Fibroblast of lung (primary cell): ENCODE measurements at regions not wholly inside any gene's neighbourhood (a gene's known extent, or its start where the extent isn't known, plus 50 kb on each side); places are given as distances from the start of the nearest gene placed in this dataset.

Experiments used
- DNase-seq, 2 donors: peaks; one replicate each; pipeline versions ENCODE4 v3.0.0 to v3.0.0-alpha.2; 2010; ENCODE audit warnings: low read depth in 2 of 2
- H2AFZ ChIP-seq: 2 replicates; pipeline ENCODE4 v1.5.1; 2012; ENCODE audit warnings: low read length, control low read depth, inconsistent platforms
- H3K27ac ChIP-seq: 2 replicates; pipeline ENCODE4 v1.5.1; 2011; ENCODE audit warnings: low read length, control low read depth; ENCODE audit not compliant: insufficient read depth
- H3K27me3 ChIP-seq: 2 replicates; pipeline ENCODE4 v1.5.1; 2011; ENCODE audit warnings: mild to moderate bottlenecking, low read length; ENCODE audit not compliant: control insufficient read depth, insufficient read depth
- H3K36me3 ChIP-seq: 2 replicates; pipeline ENCODE4 v1.5.1; 2011; ENCODE audit warnings: low read length; ENCODE audit not compliant: control insufficient read depth, insufficient read depth
- H3K4me1 ChIP-seq: 2 replicates; pipeline ENCODE4 v1.5.1; 2011; ENCODE audit warnings: low read length; ENCODE audit not compliant: control insufficient read depth, insufficient read depth; ENCODE audit errors: extremely low read depth
- H3K4me2 ChIP-seq: 2 replicates; pipeline ENCODE4 v1.5.1; 2011; ENCODE audit warnings: low read length, control low read depth; ENCODE audit not compliant: insufficient read depth; ENCODE audit errors: extremely low read depth
- H3K4me3 ChIP-seq, 4 experiments: fragments of 200-600 bp in 1 of 4; sonication (generic) in 1 of 4; replicated peaks in 1 of 4; 2 replicates each; pipeline ENCODE4 v1.5.1; 2011 to 2016; ENCODE audit warnings: low read length in 4 of 4, low read depth in 3 of 4, mild to moderate bottlenecking in 3 of 4, control low read depth in 2 of 4, inconsistent platforms in 1 of 4, mixed read lengths in 1 of 4; ENCODE audit not compliant: insufficient read depth in 1 of 4; ENCODE audit errors: control extremely low read depth in 1 of 4
- H3K79me2 ChIP-seq: 2 replicates; pipeline ENCODE4 v1.5.1; 2012; ENCODE audit warnings: mild to moderate bottlenecking, low read length, inconsistent platforms; ENCODE audit not compliant: control insufficient read depth, insufficient read depth
- H3K9ac ChIP-seq: 2 replicates; pipeline ENCODE4 v1.5.1; 2011; ENCODE audit warnings: mild to moderate bottlenecking, low read length, control low read depth; ENCODE audit not compliant: insufficient read depth
- H3K9me3 ChIP-seq: 2 replicates; pipeline ENCODE4 v1.5.1; 2012; ENCODE audit warnings: low read depth, low read length; ENCODE audit not compliant: control insufficient read depth, insufficient read depth
- H4K20me1 ChIP-seq: 2 replicates; pipeline ENCODE4 v1.5.1; 2011; ENCODE audit warnings: low read length; ENCODE audit not compliant: control insufficient read depth, insufficient read depth; ENCODE audit errors: extremely low read depth
- EZH2 ChIP-seq: IDR thresholded peaks from 2 replicates; pipeline ENCODE4 v1.5.1; 2012; ENCODE audit warnings: low read length, control low read depth, mild to moderate bottlenecking; ENCODE audit errors: missing control alignments
- TF ChIP-seq, protein P1 (sequence below), 2 donors: IDR thresholded peaks in 1 of 2; conservative IDR thresholded peaks in 1 of 2; 1 replicate in 1 of 2; 2 replicates in 1 of 2; pipeline ENCODE4 v1.5.1; 2011 to 2012; ENCODE audit warnings: low read length in 2 of 2, control low read depth in 1 of 2, inconsistent platforms in 1 of 2, low read depth in 1 of 2, mild to moderate bottlenecking in 1 of 2

DNA sequence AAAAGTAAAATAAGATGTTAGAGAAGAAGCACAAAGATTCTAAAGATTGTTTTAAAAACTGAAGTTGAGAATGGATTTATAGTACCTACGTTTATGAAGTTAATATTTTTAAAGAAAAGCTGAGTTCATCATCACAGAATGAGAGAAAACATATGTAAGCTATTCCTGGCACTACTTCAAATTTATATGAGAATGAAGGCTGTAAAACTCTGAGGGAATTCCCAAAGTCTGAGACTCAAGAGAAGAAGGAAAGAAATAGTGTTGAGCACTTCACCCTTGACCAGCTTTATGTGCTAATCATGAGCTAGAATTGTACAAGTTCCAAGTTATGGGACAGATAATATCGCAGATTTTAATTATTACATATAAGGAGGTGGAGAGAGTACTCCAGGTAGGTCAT, 323.7 kb upstream of the GNAI1 start:
- peak in 1 of 2 donors; percentile 23 for DNase-seq
- Histone ChIP-seq H3K27me3 (no peaks in the 10 kb centered on the region), H2AFZ (no peak overlapping the region), H3K4me3 (no peak overlapping the region), H3K4me2 (no peak overlapping the region), H3K9ac (no peak overlapping the region), H3K79me2 (no peaks in the 10 kb centered on the region), H3K9me3 (no peaks in the 10 kb centered on the region), H4K20me1 (no peaks in the 10 kb centered on the region), H3K36me3 (no peaks in the 10 kb centered on the region), H3K4me1 (peaks cover 2% of the 10 kb centered on the region), H3K27ac (no peak overlapping the region)
- no peak for TF ChIP-seq EZH2
- TF ChIP-seq, protein P1, sequence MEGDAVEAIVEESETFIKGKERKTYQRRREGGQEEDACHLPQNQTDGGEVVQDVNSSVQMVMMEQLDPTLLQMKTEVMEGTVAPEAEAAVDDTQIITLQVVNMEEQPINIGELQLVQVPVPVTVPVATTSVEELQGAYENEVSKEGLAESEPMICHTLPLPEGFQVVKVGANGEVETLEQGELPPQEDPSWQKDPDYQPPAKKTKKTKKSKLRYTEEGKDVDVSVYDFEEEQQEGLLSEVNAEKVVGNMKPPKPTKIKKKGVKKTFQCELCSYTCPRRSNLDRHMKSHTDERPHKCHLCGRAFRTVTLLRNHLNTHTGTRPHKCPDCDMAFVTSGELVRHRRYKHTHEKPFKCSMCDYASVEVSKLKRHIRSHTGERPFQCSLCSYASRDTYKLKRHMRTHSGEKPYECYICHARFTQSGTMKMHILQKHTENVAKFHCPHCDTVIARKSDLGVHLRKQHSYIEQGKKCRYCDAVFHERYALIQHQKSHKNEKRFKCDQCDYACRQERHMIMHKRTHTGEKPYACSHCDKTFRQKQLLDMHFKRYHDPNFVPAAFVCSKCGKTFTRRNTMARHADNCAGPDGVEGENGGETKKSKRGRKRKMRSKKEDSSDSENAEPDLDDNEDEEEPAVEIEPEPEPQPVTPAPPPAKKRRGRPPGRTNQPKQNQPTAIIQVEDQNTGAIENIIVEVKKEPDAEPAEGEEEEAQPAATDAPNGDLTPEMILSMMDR (conservative IDR thresholded peaks at IDR 0.05 in 1 of 2, IDR thresholded peaks at IDR 0.05 in 1 of 2; ENCODE audit: low read depth in 1 of 2, low read length in 2 of 2), result no peak

DNA sequence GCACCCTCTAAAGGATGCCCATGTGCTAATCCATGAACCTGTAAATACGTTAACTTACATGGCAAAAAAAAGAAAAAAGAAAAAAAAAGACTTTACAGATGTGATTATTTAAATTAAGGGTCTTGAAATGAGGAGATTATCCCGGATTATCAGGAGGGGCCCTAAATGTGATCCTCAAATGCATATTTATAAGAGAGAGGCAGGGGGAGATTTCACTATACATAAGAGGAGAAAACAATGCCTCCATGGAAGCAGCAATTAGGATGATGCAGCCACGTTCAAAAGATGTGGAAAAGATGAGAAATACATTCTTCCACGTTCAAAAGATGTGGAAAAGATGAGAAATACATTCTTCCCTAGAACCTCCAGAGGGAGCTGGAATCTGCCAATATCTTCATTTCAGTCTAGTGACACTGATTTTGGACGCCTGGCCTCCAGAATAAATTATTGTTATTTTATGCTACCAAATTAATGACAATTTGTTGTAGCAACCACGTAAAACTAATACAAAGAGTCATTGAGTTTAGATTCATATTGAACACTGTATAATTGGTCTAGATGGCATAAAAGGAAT, 328.4 kb upstream of the GNAI1 start:
- Histone ChIP-seq H2AFZ (no peak overlapping the region), H3K27ac (no peak overlapping the region), H3K27me3 (no peaks in the 10 kb centered on the region), H3K9me3 (no peaks in the 10 kb centered on the region), H3K4me2 (no peak overlapping the region), H3K9ac (no peak overlapping the region), H3K36me3 (no peaks in the 10 kb centered on the region), H4K20me1 (no peaks in the 10 kb centered on the region), H3K4me3 (no peak overlapping the region), H3K79me2 (no peaks in the 10 kb centered on the region), H3K4me1 (peaks cover 2% of the 10 kb centered on the region)
- peak; percentile 3 to 62 for DNase-seq
- TF ChIP-seq, protein P1 (conservative IDR thresholded peaks at IDR 0.05 in 1 of 2, IDR thresholded peaks at IDR 0.05 in 1 of 2; ENCODE audit: low read depth in 1 of 2, low read length in 2 of 2), result peak; percentile 47 to 61
- TF ChIP-seq EZH2, result no peak

DNA sequence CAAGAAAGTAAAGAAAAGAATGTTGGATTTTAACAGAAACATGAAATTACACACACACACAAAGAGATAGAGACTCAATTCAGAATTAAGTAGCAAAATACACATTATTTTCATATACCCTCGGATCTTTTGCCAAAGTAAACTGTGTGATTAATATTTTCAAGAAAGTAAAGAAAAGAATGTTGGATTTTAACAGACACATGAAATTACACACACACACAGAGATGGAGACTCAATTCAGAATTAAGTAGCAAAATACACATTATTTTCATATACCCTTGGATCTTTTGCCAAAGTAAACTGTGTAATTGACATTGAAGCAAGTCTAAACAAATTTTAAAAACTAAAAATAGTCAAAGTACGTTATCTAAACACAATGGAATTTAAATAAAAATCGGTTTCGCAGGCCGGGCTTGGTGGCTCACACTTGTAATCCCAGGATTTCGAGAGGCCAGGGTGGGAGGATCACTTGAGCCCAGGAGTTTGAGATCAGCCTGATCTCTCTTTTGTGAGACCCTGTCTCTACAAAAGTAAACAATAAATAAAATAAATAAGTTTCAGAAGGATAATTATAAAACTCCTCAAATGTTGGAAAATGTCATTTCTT, 337.3 kb upstream of the MAGI2 start:
- Histone ChIP-seq H3K27ac (peak overlapping the region; percentile 19), H3K9me3 (no peaks in the 10 kb centered on the region), H3K4me1 (peaks cover 2% of the 10 kb centered on the region), H3K36me3 (no peaks in the 10 kb centered on the region), H3K4me2 (peak overlapping the region; percentile 15), H2AFZ (peak overlapping the region; percentile 27), H3K79me2 (no peaks in the 10 kb centered on the region), H3K4me3 (no peak overlapping the region), H3K27me3 (no peaks in the 10 kb centered on the region), H3K9ac (no peak overlapping the region), H4K20me1 (no peaks in the 10 kb centered on the region)
- TF ChIP-seq EZH2, result no peak
- TF ChIP-seq, protein P1 (conservative IDR thresholded peaks at IDR 0.05 in 1 of 2, IDR thresholded peaks at IDR 0.05 in 1 of 2; ENCODE audit: low read depth in 1 of 2, low read length in 2 of 2), result no peak
- no peak for DNase-seq
